Stimulated activated CD4-positive, alpha-beta T cell treated with anti-CD3 and anti-CD28 coated beads, Interleukin-12 subunit alpha, Interleukin-12 subunit beta, amount 100 ng/mL, for 4 hours (primary cell): ENCODE measurements at regions not wholly inside any gene's neighbourhood (a gene's known extent, or its start where the extent isn't known, plus 50 kb on each side); places are given as distances from the start of the nearest gene placed in this dataset.

ENCODE experiments used
- DNase-seq: peaks from one replicate; pipeline ENCODE4 v3.0.0-alpha.2; 2020

DNA sequence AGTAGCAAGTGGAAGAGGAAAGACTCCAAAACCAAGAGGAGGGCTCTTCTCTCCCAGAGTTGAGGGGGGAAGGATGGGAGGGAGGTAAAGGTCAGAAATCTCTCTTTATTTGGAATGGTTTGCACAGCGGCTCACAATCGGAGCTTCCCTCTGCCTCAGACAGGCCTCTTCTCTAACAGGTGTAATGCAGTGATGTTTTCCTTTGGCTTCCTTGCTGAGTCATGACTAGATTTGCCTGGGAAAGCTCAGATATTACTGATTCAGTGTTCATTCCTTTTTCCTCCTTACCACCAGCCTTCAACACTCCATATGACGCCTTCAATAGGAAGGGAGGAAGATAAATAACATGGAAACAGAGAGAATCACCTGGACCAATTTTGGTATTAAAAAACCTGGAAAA lies 136.6 kb downstream of the RNF152 start:
- no peak for DNase-seq

DNA sequence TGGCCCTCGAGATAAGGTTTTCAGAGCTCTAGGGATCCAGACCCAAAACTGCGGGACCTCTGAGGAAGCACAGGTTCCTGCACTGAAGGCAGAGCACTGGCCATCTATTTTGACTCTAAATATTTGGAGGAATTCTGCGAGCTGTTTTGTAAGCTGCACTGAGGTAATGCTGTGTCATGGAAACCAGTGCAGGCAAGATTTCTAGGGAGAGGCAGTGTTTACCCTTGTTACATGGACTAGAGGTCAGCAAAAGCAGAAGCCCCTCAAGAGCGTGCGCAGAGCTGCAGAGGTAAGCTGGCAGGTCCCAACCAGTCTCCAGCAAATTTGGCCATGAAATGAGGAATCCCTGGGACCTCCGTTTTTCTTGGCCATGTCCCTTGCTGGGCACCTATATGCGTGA lies 137.3 kb downstream of the RNF152 start:
- DNase-seq: no peak

DNA sequence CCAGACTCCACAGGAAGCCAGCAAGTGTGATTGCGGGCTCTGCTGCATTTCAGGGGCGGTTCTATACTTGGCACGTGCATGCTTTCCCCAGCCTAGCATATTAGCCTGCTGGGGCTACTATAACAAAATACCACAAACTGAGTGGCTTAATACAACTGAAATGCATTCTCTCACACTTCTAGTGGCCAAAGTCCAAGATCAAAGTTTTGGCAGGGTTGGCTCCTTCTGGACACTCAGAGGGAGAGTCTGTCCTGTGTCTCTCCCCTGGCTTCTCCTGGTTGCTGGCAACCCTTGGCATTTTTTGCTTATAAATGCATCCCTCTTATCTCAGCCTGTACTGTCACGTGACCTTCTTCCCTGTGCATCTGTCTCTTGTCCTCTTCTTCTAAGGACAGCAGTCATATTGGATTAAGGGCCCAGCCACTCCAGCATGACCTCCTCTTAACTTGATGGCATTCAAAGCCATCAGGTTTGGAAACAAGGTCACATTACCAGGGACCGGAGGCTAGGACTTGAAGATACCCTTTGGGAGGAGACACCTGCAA lies 138.7 kb downstream of the RNF152 start:
- no peak for DNase-seq

DNA sequence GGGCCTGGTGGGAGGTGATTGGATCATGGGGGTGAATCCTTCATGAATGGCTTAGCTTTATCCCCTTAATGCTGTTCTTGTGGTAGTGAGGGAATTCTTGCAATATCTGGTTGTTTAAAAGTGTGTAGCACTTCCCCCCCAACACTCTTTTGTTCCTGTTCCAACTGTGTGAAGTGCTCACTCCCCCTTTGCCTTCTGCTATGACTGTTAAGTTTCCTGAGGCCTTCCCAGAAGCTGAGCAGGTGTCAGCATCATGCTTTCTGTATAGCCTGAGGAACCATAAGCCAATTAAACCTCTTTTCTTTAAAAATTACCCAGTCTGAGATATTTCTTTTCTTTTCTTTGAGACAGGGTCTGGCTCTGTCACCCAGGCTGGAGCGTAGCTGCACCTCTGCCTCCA lies 139.4 kb downstream of the RNF152 start:
- DNase-seq: no peak

DNA sequence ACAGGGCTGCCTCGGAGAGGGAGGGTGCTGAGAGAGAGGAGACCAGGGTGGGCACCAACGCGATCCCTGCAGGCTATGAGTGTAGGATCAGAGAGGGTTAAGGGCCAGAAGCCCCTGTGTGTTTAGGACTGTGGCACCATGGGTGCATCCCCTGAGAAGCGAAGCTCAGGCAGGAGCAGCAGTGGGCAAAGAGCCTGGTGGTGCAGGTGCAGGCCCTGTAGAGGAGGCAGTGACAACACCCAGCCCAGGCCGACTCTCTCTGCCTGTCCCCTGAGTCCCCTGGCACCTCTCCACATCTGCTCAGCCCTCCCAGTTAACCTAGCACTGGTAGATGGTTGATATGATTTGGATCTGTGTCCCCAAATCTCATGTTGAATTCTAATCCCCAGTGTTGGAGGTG lies 139.8 kb downstream of the RNF152 start:
- DNase-seq: no peak

DNA sequence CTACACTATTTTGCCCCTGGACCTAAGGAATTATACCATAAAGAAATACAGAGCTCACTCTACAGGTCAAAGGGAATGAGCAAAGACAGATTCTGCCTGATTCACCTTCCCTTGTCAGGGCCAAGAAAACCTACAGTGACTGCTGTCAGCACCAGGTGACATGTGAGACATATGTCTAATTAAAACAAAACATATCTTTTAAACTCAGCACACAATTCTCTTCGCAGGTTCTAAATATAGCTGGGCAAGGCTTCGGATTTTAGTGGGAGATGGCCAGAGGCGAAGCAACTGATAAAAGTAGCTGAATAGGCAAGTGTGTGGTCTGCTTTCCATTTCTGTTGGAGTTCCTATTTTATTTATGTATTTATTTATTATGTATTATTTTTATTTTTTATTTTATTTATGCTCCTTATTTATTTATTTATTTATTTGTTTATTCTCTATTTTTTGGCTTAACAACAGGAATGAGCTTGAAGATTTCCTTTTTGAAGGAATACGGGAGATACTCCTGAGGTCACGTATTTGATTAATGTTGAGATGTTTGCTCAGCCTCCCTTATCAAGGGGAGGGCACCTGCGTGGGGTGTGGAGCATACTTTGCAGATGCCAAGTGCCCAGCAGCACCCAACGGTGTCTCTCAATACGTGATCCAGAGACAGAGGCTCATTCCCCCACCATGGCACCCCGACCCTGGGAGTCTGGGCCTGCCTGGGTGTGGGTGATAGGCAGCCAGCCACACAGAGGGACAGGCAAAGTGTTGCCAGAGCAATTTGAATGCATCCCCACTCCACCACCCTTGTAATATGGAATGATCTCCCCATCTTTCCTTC lies 141.8 kb downstream of the RNF152 start:
- DNase-seq: no peak

DNA sequence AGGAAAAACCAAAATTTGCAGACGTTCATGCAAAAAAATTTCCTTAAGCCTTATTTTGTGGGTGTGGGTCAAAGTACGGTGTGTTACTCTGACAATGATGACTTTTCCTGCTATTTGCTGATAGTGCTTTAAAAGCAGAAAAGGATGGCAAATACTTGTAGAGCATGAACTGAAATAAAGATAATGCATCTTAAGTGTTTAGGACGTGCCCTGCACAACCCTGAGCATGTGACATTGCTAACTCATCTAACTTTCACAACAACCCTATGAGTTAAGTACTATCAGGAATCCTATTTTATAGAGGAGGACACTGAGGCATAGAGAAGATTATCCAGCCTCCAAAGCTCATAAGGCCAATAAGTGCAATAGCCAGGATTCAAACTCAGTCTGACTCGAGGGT lies 143.3 kb downstream of the RNF152 start:
- DNase-seq: no peak

DNA sequence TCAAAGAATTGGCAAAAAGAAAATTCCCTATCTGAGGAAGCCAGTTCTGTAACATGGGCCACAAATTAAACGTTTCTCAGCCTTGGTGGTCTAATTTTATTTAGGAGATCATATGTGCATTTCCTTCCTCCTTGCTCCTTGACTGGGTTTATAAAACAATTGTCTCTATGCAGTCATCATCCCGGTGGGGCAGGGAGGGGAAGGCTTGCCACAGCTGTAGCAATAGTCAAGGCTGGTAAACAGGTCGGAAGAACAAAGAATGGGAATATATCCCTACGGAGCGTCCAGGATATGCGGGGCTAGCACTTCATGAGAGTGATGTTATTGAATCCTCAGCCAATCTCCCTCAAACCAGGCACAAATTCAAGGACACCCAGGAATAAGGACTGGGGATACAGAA lies 143.8 kb downstream of the RNF152 start:
- no peak for DNase-seq

DNA sequence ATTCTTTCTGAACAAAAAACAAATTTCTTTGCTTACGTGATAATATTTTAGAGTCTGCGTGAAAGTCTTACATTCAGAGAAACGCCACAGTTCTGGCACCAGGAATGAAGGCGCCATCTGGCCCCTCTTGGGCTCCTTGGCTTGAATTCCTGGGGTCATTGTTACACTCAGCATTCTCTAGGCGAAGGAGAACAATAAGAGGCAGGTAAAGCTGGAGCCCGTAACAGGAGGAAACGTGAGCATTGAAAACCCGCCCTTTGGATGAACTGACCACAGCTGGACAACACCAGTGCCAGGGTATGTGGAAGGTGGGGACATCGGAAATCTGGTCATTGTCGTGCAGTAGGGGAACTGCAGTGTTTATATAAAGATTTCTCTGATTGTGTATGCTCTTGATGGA lies 144.8 kb downstream of the RNF152 start:
- DNase-seq: no peak

DNA sequence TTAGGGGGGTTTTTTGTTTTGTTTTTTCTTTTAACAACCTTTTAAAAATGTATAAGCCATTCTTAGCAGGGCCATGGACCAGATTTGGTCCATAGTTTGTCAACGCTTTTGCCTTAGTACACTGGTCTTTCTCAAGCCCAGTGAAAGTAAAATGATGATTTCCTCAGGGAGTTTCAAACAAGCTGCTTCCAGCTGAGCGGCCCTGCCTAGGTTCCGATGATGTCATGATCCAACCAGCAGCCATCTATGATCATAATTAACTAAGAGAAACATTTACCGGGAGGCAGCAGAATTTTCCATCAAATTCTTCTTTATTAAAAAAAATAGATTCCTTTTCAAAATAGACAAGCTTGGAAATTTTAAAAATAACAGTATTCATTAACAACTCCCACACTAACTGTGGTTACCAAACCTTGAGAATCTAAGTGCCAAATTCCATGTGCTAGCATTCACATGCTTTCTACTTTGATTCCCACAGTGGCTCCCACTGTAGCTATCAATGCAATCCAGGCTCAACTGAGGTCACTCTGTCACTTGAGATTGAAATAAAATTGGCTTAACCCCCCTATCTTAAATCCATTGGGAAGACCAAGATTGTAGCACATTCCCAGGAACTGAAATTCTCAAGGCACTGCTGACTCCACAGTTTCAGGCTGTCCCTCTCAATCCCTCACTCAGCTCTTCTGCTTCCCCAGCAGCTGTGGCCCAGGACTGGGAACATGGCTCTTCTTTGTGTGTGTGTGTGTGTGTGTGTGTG lies 148.9 kb downstream of the RNF152 start:
- no peak for DNase-seq

DNA sequence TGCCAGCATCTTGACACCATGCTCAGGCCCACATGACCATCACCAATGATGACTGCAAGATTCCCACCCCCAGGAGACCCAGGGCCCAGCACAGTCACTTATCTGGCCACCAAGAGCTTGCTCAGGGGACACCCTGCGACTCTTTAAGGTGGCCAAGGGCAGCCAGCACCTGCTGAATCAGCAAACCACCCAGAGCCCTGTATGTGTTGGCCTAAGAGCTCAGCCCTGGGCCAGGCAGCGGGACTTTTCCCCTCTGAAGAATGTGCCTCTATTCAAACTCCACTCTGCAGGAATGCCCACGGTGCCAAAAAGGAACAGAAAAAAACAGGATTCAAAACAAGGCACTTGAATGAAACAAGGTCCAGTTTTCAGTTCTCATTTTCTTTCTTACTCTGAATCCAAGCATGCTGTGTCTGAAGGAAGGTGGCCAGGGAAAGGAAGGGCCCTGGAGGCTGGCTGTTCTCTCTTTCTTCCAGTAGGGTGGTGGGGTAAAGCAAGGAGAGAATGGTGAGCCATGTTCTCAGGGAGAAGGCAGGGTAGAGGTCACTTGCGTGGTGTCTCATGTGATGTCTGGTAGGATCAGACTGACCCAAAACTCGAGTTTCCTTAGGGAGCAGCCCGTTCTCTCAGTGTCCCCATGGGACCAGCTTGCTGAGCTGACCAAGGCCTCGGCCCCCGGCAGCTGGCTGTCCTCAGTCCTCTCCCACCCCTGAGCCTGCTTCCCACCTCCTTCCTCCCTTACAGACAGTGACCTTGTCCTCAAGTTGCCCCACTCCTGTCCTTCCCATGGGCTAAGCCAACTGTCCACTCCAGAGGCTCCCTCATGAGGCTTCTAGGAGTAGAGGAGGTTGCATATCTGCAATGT lies 150.0 kb downstream of the RNF152 start:
- no peak for DNase-seq

DNA sequence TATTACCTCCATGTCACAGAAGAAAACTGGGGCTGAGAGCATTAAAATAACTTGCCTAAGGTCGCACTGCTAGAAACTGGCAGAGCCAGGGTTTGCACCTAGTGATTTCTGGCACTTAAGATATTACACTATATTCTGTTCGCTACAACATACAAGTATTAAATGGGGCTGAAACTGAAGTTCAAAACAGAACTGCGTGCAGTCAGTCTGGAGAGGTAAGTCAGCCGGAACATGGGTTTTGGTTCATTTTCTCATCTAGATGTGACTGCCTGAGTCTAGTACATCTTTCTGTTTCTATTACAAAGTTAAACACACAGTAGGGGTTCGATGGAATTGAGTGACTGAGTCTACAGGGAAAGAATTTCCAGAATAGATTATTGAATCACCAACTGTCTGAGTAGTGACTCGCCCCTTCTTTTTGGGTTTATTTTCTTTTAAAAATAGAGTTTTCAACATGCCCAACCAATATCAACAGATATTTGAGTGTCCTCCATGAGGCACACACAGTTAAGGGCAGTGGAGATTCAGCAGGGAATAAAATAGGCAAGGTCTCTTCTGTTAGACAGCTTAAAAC lies 150.8 kb downstream of the RNF152 start:
- DNase-seq: no peak

DNA sequence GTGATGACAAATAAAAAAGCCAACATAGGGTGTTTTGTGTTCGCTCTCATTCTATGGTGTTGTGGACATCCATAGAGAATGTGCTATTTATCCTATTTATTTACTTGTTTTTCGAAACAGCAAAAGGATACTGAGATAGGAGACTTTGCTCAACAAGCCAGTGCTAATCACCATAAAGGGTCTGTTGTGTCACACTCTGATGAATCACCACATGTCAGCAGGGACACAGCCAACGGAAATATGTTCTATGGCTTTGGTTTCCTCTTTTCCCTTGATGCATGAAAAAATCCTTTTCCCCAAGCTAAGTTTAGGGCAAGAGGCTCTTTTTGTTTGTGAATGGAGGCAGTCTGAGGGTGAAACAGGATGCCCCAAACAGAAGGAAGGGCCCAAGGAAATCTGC lies 154.3 kb downstream of the RNF152 start:
- no peak for DNase-seq

DNA sequence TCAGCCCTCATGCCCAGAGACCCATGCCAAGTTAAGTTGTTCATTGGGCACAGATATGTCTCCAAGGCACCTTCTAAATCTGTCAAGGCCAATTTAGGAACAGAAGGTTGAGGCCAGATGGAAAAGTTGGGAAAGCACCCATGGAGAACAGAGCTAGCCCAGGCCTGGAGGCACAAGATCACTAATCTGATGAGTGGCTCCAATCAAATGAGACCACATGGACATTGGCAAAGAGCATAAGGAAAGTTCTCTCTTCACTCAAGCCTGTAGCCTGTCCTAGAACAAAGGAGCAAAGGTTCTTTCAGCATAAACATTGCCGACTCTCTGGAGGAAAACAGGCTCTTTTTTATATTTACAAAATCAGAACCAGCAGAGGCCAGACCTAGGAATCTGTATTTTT lies 154.8 kb downstream of the RNF152 start:
- no peak for DNase-seq

DNA sequence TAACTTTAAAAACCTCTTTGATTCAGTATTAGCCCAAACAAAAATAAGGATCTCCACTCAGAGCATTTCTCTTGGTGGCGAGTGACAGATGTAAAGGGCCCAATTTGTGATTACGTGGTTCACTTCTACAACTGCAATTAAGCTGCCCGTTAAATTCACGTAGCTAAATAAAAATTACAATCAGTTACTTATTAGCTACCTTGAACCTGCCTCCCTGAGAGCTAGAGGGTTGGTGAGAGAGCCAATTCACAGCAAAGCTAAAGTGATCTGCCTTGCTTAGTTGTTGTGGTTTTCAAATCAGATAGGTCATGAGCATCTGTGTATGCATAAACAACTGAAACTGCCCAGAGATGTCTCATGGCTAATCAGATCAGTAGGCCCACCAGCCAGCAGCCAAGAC lies 156.7 kb downstream of the RNF152 start:
- DNase-seq: no peak

DNA sequence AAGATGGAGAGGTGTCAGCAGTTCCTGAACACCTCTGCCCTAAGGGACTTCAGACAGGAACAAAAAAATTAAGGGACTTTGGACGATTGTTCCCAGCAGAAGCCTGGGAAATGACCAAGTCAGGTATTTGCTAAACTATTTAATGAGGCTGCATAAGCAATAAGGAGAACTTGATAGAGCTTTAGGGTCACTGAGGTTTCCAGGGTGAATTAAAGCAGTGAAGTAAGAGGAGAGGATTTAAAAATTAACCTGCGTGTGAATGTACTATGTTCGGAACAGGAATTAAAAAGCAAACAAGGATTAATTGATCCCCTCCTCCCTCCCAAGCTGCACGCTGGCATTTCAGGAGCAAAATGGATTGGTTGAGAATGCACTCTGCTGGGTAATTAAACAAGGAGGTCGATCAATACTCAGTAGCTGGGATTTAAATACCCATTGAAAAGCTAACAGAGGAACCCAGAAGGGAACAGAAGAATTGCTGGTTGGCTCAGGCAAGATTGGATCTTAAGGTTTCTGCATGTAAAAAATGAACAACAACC lies 157.2 kb downstream of the RNF152 start:
- DNase-seq: no peak

DNA sequence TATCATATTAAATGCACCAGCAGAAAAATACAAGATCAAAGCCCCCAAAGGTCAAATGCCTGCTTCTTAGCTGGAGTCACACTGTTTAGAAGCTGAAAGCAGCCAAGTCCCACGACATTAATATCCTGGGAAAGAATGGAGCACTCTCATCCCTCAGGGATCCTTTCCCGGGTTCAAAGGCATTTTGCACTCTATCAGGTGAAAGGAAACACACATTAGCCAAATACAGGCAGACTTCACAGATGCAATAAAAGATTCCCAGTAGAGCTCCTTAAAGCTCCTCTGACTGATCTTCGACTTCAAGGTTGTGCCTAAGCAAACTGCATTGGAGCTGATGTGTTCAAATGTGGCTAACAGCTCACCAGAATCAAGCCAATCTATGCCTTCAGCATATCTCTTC lies 158.4 kb downstream of the RNF152 start:
- no peak for DNase-seq

DNA sequence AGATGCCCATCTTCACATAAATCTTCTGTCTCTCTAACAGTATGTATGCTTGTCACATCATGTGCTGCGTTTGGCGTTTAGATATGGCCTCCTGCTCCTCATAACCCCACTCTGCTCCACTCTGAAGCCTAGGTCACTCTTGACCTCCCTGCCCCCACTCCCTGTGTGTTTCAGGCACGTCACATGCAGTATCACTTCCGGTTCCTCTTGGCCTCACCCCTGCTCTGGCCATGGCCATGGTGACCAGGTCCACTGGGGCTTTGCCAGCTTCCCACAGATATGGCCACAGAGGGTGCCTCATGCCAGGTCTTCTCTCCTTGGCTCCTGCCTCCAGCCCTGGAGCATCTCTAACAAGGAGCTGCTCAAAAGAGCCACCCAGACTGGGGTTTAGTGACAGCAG lies 160.0 kb downstream of the RNF152 start:
- DNase-seq: no peak

DNA sequence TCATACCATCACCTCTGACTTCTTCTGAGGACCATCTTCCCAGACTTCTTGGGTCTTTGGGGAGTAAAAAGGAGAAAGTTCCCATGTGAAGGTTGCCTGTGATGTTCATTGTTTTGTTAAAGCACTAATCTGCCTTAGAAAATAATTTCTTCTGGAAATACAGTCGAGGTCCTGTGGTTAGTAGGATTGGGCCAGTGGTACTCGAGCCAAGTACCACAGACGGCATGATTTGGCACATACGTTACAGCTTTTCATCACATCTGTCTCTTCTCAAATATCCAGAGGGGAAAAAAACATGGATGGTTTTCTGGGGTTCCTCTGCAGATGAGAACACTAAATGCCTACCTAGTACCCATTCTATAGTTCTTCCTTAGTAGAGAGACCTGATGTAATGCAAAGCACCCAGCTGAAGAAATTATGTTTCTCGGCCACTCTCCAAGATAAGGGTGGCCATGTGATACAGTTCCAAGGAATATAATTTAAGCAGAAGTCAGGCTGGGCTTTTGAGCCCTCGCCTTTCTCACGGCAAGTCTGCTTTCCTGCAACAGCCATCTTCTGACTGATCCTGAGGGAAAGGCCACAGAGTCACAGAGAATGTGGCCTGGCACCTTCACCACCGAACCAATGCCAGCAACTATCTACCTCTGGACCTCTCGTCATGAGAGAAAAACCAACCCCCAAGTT lies 161.0 kb downstream of the RNF152 start:
- DNase-seq: no peak

DNA sequence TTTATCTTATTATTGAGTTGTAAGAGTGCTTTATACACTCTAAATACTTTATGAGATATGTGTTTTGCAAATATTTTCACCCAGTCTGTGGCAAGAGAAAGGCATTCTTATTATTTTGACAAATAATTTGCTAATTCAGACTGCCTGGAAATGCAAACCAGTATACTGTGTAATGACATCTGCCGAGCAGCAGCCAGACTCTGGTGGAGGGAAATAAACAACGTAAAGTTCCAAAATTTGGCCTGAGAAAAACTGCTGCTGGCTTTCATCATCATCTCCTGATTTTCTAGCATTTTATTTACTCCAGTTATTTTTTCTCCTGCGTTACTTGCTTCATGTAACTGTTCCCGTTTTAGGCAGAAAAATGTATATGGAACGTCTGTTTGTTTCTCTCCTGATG lies 161.6 kb downstream of the RNF152 start:
- no peak for DNase-seq

DNA sequence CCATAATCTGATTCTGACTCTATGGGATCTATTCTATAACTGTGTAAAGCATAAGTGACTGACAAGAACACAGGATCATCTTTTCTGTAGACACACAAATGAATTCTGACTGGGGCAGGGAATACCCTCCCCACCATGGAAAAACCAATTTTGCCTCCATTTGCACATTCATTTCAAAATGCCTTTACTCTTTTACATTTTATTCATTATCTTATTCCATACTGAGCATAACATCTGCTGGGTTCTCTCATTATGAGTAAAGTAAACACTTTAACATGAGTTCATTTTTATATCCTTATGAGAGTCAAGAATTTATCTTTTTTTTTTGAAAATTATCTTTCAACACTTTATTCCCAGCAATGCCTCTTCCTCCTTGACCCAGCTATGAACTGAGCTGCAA lies 163.5 kb downstream of the RNF152 start:
- no peak for DNase-seq
